Epidermal melanocyte (primary cell): ENCODE measurements at regions not wholly inside any gene's neighbourhood (a gene's known extent, or its start where the extent isn't known, plus 50 kb on each side); places are given as distances from the start of the nearest gene placed in this dataset.
A peak's percentile ranks its signal among the peaks of the same experiment; 100 is the strongest.
"Not testable (repeated sequence)": the region's sequence is repeated elsewhere in the genome, so short reads cannot be mapped to it uniquely, and the experiment has no call there.

Experiments
- DNase-seq: peaks from one replicate; pipeline ENCODE4 v3.0.0; 2011; ENCODE audit warnings: low spot score; ENCODE audit not compliant: insufficient read length

DNA sequence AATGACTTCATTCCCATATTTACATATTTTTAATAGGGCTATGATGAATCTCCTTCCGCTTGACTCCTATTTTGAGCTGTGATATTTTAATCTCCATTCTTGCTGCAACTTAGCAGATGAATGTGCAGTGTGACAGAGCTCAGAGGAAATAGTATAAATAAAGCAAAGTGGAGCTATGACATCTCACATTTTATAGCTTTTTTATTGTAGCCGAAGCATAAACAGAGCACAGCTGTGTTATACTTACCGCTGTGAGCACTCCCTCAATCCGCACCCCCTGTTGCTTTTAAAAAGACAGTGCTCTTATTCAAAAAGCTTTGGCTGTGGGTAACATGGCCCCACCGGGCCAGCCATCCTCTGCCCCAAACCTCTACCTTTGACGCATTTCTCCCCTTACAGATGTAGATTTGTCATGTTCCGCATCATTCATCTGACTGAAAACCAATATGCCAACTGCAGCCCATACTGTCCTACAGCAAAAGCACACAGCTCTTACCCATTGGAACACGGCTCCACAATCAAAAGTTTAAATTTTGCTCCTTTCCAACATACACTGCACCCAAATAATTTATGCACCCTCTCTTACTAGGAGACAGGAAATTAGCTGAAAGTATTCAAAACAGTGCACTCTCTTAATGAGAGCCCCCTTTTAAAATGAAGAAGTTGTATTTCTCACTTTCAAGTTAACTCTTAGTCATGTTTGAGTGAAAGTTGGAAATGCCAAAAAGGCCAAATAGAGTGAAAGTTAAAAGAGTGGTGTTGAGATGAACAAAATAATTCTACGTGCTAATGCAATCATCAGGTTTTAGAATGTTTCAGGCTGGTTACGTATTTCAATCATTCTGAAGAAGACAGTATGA, 429.3 kb upstream of the SOX5 start:
- DNase-seq = peak; percentile 32

DNA sequence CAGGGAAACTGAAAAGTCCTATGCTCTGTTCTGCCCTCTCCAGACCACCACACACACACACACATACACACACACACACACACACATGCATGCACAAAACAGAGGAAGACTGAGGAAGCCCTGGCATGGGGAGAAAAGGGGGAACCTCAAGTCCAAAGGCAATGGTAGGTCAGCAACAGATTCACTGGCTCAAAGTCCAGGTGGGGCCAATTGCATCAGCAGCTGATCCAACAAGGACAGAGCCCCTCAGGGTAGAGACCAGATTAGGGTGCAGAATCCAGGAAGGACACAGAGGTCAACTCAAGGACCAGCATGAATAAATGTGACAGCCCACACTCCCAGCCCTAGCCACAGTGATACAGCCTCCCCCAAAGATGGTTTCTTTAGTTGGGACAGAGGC, 425.0 kb upstream of the SOX5 start:
- DNase-seq = no peak

DNA sequence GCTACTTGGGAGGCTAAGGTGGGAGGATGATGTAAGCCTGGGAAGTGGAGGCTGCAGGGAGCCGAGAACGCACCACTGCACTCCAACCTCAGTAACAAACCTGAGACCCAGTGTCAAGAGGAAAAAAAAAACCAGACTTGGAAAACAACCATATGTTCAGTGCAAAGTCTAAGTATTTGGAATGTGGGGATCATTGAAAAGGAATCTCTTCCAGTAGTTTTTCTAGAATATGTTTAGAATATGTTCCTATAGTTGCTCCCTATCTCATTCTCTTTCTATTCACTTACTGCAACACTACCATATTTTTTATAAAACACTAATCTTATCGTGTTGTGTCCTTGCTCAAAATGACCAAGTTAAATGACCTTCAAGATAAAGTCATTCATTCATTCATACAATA, 423.5 kb upstream of the SOX5 start:
- no peak for DNase-seq

DNA sequence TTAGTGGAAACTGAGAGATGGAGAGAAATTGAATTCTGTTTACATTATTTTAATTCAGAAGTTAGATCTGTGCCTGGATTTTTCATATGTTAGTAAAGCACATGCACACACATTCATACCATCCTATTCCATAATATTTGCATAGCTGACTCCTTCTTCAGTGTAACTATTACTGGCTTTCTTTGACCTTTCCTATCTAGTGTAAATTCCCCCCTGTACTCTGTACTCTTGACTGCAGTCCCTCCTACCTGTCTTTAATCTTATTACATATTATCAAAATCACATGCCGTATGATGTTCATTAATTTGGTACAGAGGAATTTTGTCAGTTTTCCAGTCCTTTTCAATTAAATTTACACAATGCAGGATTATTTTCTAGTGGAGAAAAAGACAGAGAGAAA, 417.0 kb upstream of the SOX5 start:
- no peak for DNase-seq

DNA sequence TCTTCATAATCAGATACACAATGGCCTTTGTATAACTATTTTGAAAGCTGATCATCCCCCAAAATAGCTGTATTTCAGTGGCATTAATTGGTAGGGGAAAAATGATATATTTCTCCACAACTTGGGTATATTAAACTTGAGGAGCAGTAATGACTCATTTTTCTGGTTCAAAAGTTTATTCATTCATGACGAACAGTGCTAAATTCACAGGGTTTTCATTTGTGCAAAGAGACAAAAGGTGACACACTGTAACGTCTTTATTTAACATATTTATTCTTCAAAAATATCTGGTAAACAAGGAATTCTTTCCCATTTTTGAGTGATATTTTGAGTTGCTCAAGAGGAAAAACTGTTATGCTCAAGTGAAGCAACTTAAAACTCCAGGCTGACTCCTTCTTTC, 415.5 kb upstream of the SOX5 start:
- DNase-seq = no peak

DNA sequence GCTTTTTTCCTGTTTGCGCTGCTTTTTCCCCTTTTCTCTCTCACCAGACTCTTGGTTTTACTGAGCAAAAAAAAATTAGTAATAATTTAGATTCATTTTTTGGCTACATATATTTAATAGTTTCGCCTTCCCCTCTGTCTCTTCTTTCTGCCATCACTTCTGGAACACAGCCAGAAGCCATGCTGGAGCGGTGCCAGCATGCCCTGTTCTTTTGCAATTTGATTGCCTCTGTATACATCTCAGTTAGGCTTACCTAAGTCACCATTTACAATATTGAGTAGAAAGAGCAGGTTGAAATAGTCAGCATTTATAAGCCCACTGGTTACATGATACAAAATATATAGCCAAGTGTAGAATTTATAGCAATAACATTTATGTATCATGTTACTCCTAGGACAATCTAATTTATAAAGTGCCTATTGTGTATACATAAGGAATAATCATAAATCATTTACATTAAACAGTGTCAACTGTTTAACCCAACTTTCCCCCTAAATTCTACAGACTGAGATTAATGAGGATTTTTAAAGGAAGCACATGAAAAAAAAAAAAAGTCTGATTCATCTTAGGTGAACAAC, 413.8 kb upstream of the SOX5 start:
- no peak for DNase-seq

DNA sequence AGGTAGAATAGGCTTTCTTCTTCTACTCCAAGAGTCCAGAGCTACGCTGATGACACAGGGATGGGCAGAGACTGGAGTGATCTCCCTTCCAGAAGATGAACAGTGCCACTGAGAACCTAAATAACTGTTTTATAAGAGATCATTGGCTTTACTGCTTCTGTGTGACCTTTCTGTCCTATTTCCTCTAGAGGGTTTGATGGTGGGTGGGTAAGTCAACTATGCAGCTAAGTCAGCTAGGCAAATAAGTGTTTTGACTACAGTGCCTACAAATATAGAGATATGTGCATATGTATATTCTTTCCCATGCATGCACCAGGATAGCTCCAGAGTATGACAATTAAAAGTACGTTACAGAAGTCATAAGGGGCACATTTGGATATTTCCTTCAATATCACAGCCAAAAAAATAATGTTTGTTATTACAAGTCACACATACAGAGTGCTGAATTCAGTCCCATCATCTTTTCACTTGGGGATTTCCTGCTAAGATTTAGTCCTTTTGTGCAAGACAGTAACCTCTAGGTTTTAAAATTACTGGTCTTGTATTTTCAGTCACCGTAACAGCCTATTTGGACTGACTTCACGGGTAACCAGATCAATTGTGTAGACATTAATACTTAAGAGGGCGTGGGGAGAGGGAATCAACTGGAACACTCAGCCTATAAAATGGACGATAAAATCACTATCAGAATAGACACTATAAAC, 412.6 kb upstream of the SOX5 start:
- no peak for DNase-seq

DNA sequence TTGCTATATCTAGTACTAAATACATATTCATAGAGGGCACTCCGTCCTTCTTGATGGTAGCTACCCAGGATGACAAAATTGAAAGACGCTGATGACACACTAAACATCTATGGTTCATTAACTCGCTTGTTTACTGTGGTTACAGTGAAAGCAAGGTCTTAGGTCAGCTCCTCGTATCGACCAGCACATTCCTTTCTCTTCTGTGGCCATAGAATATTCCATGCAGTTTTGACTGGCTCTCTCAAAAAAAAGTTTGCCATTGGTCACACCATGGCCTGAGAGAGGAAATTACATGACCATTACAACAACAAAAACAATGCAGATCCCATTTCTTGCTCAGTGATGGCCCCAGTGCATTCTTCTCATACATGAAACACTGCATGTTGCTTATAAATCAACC, 411.4 kb upstream of the SOX5 start:
- DNase-seq = no peak

DNA sequence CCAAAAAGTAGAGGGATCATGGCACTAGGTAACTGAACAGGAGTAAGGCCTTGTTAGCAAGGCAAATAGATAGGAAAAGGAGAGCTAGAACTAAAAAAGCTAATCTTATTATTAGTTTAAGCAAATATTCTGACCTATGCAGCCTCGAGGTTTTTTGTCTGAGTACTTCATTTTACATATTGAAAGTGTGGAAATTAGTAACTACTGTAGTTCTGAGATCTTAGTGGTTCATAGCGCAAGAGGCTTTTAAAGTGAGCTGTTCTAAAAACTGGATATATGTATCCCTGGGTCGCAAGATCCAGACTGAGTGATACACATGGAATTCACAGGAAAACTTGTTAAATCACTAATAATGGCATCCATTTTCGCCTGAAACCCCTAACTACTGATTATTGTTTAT, 411.0 kb upstream of the SOX5 start:
- no peak for DNase-seq

DNA sequence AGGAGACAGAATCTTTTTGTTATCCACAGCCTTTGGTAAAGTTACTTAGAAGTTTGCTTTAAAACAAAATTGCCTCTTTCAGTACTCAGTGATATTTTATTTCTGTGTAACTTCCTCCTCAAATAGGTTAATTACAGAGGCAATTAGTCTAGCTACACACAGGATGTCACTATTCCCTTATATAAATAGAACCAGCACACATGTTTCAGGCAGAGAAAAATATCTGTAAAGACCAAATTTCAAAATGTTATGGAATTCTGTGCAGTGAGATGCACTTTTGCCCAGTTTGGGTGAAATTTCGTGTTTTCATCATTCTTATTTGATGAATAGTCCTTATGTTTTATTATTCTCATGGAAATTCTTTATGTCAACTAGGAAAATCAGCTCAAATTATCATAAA, 410.6 kb upstream of the SOX5 start:
- no peak for DNase-seq

DNA sequence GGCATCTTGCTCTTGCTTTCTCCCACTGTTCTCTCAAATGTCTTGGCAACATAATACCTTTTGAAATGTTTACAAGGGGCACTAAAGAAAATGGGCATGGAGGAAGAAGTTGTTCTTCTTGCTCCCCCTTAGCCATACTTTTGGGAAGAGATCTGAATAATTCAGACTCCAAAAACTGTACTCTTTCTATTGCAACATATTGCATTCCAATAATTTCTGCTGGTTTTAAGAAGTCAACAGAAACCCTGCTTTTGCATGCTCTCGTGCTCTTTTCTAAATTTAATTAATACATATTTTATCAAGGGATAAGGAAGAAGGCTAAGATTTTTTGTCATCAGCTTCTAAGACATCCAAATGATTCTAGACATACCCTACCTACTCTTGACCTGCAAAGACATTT, 409.9 kb upstream of the SOX5 start:
- no peak for DNase-seq

DNA sequence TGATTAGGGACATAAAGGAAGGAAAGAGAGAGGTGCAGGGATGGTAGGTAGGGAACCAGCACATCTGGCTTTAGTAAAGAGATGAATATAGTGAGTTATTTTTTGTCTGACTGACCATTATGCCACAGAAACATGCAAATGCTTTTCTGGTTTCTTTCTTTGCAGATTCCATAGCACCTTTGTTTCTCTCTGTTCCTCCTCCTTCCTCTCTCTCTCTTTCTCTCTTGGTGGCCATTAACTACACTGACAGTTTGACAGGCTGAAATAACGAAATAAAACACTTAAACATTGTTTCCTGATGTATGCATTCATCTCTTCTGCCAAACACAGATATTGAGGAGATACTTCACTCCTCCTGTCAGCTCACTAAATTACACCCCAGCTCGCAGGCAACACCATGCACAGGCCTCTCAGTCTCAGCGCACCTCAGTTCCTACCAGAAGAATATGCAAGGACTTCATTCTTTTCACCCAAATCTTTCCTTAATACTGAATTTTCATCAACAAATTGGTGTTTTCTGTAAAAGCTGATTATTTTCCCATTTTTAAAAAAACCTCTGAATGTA, 406.9 kb upstream of the SOX5 start:
- DNase-seq = no peak

DNA sequence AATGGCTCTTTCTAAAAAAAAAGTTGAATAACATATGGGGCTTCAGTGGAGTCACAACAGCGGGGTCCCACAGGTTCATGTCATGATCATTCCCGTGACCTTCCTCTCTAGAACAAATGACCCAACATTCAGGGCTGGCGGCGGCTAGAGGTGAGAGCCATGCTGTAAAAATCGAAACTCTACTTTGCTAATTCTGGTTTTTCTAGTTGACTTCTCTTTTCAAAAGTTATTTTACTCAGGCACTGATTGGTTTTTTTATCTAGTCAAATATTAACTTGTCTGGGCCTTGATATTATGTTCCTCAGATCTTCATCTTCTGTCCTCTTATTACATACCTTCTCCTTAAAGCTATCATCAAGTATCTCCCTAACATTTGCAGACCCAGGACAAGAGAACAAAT, 402.9 kb upstream of the SOX5 start:
- no peak for DNase-seq

DNA sequence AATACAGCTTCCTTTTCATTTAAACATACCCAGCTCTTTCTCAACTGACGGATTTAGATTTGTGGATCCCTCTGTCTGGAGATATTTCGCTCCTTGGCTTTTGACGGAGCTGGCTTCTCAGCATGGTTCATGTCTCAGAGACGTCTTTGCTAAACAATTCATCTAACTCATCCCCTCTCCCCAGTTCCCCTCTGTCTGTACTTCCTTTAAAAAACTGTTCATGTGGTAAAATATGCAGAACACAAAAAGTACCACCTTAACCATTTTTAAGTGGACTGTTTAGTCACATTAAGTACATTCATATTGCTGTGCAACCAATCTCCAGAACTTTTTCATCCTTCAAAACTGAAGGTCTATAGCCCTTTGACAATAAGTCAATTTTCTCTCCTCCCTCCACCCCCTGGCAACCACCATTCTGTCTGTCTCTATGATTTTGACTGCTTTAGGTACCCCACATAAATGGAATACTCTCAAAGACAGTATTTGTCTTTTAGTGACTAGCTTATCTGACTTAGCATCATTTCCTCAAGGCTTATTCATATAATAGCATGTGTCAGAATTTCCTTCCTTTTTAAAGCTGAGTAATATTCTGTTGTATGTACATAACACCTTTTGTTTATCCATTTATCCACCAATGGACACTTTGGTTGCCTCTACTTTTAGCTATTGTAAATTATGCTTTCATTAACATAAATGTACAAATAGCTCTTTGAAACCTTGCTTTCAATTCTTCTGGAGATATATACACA, 399.8 kb upstream of the SOX5 start:
- DNase-seq = no peak

DNA sequence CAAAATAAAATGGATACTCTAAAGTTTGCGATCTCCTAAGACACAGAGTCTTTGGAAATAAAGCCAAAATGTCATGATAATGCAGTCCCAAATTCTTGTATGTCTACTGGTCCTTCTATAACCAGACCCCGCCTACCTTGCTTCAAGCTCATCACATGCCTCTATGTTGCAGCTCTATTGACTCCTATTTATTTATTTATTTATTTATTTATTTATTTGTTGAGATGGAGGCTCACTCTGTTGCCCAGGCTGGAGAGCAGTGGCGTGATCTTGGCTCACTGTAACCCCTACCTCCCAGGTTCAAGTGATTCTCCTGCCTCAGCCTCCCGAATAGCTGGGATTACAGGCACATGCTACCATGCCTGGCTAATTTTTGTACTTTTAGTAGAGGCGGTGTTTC, 398.7 kb upstream of the SOX5 start:
- not testable (repeated sequence) for DNase-seq

DNA sequence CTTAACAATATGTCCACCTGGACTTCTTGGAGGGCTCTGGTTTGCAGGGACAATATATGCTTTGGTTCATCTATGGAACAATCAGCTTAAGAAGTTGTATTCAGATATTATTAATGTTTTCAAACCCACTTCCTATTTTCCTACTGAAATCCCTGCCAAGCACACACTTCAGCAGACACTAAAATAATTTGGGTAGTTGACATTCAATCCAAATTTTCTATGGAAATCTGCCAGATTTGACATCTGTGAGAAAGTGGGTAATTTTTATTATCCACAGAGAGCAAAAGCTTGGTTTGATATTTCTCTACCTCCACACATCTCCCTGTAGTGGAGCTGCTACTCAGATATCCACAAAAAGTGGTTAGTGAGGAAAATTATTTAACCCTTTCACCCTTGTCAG, 378.8 kb upstream of the SOX5 start:
- DNase-seq = no peak

DNA sequence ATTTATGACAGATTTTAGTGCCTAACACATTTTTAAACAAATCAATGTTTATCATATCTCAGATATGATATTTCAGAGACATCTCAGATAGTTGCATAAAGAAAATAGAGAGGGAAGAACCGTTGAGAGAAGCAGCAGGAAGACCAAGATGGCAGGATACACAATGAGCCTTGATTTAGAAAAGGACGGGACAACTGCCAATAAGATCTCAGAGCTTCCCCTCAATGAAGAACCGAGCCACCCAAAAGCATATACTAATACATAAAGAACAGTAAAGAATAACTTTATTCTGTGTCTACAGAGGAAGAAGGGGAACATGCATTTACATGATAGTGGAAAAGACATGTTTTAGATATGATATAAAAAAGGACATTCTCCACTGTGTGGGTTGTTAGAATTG, 375.9 kb upstream of the SOX5 start:
- DNase-seq = no peak

DNA sequence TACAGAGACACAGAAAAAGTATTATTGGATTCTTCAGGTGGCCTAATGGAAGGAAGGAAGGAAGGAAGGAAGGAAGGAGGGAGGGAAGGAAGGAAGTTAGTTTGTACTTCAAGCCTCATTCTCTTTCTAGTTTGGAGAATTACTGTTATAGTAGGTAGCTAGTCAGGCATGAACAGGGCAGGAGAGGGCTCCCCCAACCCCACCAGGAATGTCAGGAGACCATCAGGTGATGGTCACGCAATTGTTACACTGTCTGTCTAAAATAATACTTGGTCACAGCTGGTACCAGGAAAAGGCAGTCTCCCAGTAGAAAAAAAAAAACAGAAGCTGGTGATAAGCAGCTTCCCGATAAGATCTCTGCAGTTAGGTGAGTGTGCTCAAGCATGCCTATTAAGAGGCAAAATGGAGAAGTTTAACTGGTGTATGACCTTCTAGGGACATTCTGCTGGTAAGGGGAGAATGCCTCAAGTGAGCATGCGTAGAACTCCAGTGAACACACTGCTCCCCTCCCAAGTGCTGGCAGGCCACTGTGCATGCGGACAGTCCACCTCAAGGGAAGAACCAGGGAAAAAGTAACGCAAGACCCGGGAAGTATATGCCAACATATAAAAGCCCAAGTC, 358.4 kb upstream of the SOX5 start:
- DNase-seq = no peak

DNA sequence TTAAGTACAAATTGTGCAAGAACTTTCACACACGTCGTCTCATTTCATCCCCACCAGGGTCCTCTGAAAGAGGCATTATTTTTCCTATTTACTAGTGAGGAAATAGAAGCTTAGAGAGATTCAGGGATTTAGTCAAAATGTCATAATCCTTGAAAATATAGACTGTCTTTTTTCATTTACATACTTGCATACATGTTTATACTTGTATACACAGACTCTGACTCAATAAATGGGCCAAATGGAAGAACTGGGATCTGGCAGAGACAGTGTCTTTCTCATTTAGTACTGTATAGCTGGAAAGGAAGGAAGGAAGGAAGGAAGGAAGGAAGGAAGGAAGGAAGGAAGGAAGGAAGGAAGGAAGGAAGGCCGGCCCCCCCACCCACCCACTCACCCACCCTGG, 357.7 kb upstream of the SOX5 start:
- DNase-seq = no peak

DNA sequence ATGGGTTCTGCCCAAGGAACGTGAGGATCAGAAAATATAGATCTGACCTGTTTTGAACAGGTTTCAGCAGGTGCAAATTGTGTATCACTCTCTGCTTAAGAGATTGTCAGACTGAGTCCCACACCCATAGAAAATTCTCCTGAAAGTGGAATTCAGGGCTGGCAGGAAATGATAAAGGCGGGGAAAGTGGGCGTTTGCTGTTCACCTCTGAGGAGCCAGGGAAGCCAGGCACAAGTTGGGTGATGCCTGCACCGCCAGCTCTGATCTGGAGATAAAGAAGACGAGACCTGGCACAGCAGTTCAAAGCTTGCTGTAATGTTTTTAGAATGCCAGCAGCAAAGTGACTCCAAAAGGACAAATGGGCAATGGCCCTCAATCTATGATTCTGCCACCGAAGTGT, 356.5 kb upstream of the SOX5 start:
- no peak for DNase-seq

DNA sequence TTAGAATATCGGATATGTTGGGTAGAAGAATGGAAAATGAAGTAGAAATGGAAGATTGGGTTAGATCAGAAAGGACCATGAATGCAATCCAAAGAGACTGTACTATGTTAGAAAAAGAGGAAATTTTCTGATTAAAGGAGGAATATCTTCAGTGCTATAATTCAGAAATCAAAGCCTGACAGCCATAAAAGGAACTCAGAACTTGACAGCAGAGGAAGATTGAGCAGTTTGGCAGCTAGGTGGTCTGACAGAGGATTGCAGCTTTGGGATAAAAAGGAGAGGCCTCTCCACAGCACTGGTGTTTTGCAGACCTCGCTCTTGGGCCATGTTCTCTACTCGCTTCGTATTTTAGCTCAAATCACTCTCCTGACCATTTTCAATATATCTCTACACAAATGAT, 354.8 kb upstream of the SOX5 start:
- DNase-seq = no peak
